Breast epithelium (tissue), 3 donors: ENCODE measurements at regions not wholly inside any gene's neighbourhood (a gene's known extent, or its start where the extent isn't known, plus 50 kb on each side); places are given as distances from the start of the nearest gene placed in this dataset.

Source experiments
- CTCF ChIP-seq, 3 donors: fragments of 450-650 bp; IDR thresholded peaks; one replicate each; pipeline ENCODE4 v1.5.1; 2016 to 2017; ENCODE audit warnings: antibody characterized with exemption in 3 of 3, mild to moderate bottlenecking in 3 of 3, moderate library complexity in 3 of 3
- POLR2A ChIP-seq: fragments of 450-650 bp; IDR thresholded peaks from one replicate; pipeline ENCODE4 v1.6.1; 2016; ENCODE audit warnings: antibody characterized with exemption, mild to moderate bottlenecking, moderate library complexity
- POLR2AphosphoS5 ChIP-seq, 3 donors: sonication (generic); formaldehyde crosslinking; IDR thresholded peaks; one replicate each; pipeline ENCODE4 v1.6.1; 2017; ENCODE audit warnings: antibody characterized with exemption in 3 of 3

GRCh38 chr1:95974586-95974985 lies 740.6 kb downstream of the RWDD3 start:
- no peak for TF ChIP-seq CTCF (IDR thresholded peaks at IDR 0.05)
- no peak for TF ChIP-seq POLR2AphosphoS5 (IDR thresholded peaks at IDR 0.05)
- TF ChIP-seq POLR2A, result no peak
